GM12873 (cell line): ENCODE measurements at regions not wholly inside any gene's neighbourhood (a gene's known extent, or its start where the extent isn't known, plus 50 kb on each side); places are given as distances from the start of the nearest gene placed in this dataset.

Source experiments
- TF ChIP-seq, protein P1 (sequence below): IDR thresholded peaks from 2 replicates; pipeline ENCODE4 v1.5.1; 2012; ENCODE audit warnings: low read depth, mild to moderate bottlenecking, moderate library complexity, low read length, control low read depth; ENCODE audit not compliant: insufficient read depth; ENCODE audit errors: missing control alignments

DNA sequence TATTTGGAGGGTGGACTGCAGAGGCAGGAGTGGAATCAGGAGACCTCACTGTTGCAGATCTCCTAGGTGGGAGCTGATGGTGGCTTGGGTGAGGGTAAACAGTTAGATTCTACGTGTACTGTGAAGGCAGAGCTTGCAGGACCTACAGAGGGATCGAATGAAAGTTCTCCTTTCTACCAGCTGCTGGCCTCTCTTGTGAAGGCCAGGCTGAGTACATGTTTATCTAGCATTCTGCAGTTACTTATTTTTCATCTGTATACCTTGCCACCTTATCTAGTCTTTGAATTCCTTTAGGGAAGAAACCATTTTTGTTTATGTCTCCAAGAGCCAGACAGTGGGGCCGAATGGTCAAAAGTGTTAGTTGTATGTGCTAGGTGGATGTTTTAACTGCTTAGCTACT, 57.6 kb downstream of the PTTG1 start:
- TF ChIP-seq, protein P1, sequence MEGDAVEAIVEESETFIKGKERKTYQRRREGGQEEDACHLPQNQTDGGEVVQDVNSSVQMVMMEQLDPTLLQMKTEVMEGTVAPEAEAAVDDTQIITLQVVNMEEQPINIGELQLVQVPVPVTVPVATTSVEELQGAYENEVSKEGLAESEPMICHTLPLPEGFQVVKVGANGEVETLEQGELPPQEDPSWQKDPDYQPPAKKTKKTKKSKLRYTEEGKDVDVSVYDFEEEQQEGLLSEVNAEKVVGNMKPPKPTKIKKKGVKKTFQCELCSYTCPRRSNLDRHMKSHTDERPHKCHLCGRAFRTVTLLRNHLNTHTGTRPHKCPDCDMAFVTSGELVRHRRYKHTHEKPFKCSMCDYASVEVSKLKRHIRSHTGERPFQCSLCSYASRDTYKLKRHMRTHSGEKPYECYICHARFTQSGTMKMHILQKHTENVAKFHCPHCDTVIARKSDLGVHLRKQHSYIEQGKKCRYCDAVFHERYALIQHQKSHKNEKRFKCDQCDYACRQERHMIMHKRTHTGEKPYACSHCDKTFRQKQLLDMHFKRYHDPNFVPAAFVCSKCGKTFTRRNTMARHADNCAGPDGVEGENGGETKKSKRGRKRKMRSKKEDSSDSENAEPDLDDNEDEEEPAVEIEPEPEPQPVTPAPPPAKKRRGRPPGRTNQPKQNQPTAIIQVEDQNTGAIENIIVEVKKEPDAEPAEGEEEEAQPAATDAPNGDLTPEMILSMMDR, result no peak

DNA sequence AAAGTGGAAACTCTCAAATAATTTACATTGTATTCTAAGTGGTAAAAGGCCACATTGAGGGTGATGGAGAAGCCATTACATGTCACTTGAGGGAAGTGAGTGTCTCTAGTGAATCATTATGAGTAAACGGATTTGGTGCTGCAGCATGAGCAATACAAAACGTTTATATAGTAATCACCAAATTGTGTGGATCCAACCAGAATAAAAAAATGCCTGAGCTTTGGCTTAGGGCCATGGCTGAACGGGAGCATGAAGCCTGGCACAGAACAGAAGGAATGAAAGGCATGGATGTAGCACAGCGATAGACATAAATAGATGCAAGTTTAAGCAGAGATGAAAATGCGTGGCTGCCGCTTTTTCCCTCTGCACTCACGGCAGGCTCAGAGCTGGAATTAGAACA, 58.3 kb downstream of the PTTG1 start:
- TF ChIP-seq, protein P1, result no peak

DNA sequence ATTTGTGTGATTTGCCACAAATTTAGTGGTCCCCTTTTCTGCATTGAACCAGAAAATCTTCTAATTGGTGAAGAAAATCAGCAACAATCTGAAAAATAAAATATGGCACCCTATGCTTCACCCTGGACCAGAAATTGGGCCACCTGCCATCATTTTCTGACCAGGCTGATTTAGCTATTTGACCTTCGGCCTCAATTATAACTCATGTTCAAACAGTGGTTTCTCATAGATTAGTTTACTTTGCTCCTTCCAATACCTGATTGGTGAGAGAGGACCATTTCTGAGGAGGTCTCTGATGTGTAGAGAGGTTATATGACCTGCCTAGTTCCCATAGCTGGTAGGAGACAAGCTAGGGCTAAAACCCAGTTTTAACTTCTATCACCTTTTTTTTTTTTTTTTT, 59.0 kb downstream of the PTTG1 start:
- TF ChIP-seq, protein P1, result no peak

DNA sequence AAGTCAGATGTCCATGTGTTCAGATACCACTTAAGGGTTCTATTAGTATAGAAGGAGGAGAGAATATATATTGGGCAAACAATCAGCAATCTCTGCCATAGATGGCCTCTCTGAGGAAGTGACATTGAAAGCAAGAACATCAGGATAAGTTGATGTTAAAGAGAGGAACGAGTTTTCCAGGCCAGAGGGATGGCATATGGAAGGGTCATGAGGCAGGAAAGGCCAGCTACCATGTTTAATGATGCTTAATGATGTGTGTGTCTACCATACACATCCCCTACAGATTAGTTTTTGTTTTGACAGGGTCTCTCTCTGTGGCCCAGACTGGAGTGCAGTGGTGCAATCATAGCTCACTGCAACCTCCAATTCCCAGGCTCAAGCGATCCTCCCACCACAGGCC, 63.0 kb downstream of the PTTG1 start:
- TF ChIP-seq, protein P1, result no peak

GRCh38 chr5:160485364-160485969, 63.8 kb downstream of the PTTG1 start:
- TF ChIP-seq, protein P1, result no peak

- TF ChIP-seq, protein P1, result no peak
These were observed 64.9 kb downstream of the PTTG1 start for GRCh38 chr5:160486573-160486972.

GRCh38 chr5:160488394-160489325, 67.0 kb downstream of the PTTG1 start:
- TF ChIP-seq, protein P1, result no peak
